ENCODE measurements at regions not wholly inside any gene's neighbourhood (a gene's known extent, or its start where the extent isn't known, plus 50 kb on each side); places are given as distances from the start of the nearest gene placed in this dataset.

DNA sequence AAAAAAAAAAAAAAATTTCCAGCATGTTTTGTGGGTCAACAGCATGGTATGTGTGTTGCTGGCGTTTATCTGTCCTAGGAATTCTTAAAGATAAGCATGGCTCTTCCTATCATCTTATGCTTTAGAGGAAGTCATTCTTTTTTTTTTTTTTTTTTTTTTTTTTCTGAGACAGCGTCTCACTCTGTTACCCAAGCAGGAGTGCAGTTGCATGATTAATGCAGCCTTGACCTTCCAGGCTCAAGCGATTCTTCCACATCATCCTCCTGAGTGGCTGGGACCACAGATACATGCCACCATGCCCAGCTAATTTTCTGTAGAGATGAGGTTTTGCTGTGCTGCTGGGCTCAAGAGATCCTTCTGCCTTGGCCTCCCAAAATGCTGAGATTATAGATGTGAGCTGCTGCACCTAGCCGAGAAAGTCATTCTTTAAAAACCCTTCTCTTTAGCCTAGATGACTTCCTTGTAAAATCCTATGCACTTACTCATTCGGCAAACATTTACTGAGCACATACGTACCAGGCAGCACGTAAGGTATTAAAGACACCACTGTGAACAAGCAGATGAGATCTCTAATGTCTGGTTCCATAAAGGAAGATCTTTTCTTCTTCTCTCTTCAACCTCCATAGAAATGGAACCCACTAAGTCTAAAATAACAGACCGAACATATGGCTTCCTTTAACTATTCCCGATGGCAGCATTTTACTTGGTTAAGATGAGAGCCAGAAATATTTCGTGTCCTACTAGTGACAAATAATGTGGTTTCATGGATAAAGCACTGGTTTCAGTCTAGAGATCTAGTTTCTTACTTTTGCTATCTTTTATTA is 122.4 kb downstream of the RIN2 start:
- TF ChIP-seq, protein P1, sequence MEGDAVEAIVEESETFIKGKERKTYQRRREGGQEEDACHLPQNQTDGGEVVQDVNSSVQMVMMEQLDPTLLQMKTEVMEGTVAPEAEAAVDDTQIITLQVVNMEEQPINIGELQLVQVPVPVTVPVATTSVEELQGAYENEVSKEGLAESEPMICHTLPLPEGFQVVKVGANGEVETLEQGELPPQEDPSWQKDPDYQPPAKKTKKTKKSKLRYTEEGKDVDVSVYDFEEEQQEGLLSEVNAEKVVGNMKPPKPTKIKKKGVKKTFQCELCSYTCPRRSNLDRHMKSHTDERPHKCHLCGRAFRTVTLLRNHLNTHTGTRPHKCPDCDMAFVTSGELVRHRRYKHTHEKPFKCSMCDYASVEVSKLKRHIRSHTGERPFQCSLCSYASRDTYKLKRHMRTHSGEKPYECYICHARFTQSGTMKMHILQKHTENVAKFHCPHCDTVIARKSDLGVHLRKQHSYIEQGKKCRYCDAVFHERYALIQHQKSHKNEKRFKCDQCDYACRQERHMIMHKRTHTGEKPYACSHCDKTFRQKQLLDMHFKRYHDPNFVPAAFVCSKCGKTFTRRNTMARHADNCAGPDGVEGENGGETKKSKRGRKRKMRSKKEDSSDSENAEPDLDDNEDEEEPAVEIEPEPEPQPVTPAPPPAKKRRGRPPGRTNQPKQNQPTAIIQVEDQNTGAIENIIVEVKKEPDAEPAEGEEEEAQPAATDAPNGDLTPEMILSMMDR (IDR thresholded peaks at IDR 0.05; ENCODE audit: low read depth, low read length), result no peak
- no peak for DNase-seq (ENCODE audit: extremely low read depth, low read depth)

GRCh38 chr20:19881080-19881840 is 123.2 kb downstream of the RIN2 start:
- TF ChIP-seq, protein P1 (IDR thresholded peaks at IDR 0.05; ENCODE audit: low read depth, low read length), result no peak
- DNase-seq (ENCODE audit: extremely low read depth, low read depth), result no peak

DNA sequence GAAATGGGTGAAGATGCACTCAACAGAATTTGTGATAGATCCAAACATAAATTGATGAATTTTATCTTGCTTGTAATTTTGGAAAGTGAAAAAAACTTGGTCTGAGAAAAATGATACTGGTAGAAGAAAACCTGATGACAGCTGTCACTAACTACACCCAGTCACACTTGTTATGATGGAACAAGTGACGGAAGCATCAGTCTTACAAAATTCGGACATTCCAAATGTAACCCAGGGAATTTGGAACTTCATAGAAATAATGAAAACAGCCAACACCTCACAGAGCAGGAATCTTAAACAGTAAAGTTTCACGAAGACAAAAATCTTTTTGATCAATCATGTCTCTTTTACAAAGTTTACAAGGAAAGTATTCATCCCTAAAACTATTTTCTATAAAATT is 123.9 kb downstream of the RIN2 start:
- TF ChIP-seq, protein P1 (IDR thresholded peaks at IDR 0.05; ENCODE audit: low read depth, low read length), result no peak

GRCh38 chr20:19882446-19882845 is 124.4 kb downstream of the RIN2 start:
- no peak for DNase-seq (ENCODE audit: extremely low read depth, low read depth)
- TF ChIP-seq, protein P1 (IDR thresholded peaks at IDR 0.05; ENCODE audit: low read depth, low read length), result no peak

More for the DNA sequence above, 123.9 kb downstream of the RIN2 start:
- DNase-seq (ENCODE audit: extremely low read depth, low read depth), result no peak

DNA sequence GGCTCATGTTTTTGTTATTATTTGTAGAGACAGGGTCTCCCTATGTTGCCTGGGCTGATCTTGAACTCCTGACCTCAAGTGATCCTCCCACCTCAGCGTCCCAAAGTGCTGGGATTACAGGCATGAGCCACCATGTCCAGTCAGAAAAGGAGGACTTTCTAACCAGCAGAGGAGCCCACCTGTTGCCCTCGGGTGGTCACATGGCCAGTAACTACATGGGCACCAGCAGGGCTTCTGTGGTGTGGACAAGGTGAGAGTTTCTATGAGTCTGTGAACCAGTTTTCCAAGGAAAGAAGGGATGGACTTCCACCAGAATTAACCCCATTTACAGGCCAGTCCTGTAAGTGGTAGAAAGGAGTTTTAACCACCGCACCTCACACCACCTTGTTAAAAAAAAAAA is 125.4 kb downstream of the RIN2 start:
- TF ChIP-seq, protein P1 (IDR thresholded peaks at IDR 0.05; ENCODE audit: low read depth, low read length), result no peak
- DNase-seq (ENCODE audit: extremely low read depth, low read depth), result no peak

GRCh38 chr20:19885594-19885938 is 127.5 kb downstream of the RIN2 start:
- TF ChIP-seq, protein P1 (IDR thresholded peaks at IDR 0.05; ENCODE audit: low read depth, low read length), result no peak
- DNase-seq (ENCODE audit: extremely low read depth, low read depth), result no peak
